Right lobe of liver (tissue), 4 donors: ENCODE measurements at regions not wholly inside any gene's neighbourhood (a gene's known extent, or its start where the extent isn't known, plus 50 kb on each side); places are given as distances from the start of the nearest gene placed in this dataset.

Experiments
- CTCF ChIP-seq, 4 donors: fragments of 200-600 bp in 3 of 4; fragments of 450-650 bp in 1 of 4; IDR thresholded peaks; one replicate each; pipeline versions ENCODE4 v1.5.1 to v1.8.0; 2016 to 2022; ENCODE audit warnings: antibody characterized with exemption in 4 of 4, mild to moderate bottlenecking in 2 of 4
- POLR2A ChIP-seq: fragments of 450-650 bp; IDR thresholded peaks from one replicate; pipeline ENCODE4 v1.6.1; 2017; ENCODE audit warnings: antibody characterized with exemption, mild to moderate bottlenecking
- donor health status: DM: no; HTN: no; CAD: no.
- donor health status: DM: no; HTN: no; CAD: no.
- donor health status: DM: no; HTN: yes; CAD: no.

GRCh38 chr3:144496141-144496835, 524.7 kb downstream of the DIPK2A start:
- TF ChIP-seq POLR2A (no peak), CTCF (IDR thresholded peaks at IDR 0.05) (no peak)
